ENCODE measurements at regions not wholly inside any gene's neighbourhood (a gene's known extent, or its start where the extent isn't known, plus 50 kb on each side); places are given as distances from the start of the nearest gene placed in this dataset.

DNA sequence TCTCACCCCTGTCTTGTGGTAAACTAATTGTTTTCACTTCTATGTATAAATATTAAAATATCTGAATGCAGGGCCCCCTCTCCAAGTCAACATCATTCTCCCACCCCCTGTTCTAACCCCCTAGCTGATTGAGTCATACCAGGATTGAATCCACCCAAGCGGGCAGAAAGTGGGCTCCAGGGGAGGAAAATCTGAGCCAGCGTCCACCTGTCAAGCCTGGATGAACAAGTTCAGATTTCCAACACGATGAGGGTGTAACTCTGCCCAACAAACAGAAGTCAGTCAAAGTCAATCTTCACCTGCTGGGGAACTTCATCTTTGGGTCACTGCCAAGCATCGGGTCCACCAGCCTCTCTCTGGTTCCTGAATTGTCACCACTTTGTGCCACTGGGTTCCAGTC, 162.9 kb upstream of the CELF2 start:
- DNase-seq (ENCODE audit: low spot score), result no peak

GRCh38 chr10:10855151-10855581, 162.5 kb upstream of the CELF2 start:
- DNase-seq (ENCODE audit: low spot score), result no peak

GRCh38 chr10:10860455-10860976, 157.2 kb upstream of the CELF2 start:
- DNase-seq (ENCODE audit: low spot score), result no peak

- DNase-seq (ENCODE audit: low spot score), result no peak
These were observed 152.4 kb upstream of the CELF2 start for GRCh38 chr10:10865303-10865702.

- no peak for DNase-seq (ENCODE audit: low spot score)
These were observed 151.8 kb upstream of the CELF2 start for GRCh38 chr10:10865913-10866312.

GRCh38 chr10:10869592-10869991, 148.1 kb upstream of the CELF2 start:
- DNase-seq (ENCODE audit: low spot score), result peak; percentile 18

- no peak for DNase-seq (ENCODE audit: low spot score)
These were observed 147.0 kb upstream of the CELF2 start for GRCh38 chr10:10870523-10871241.

DNA sequence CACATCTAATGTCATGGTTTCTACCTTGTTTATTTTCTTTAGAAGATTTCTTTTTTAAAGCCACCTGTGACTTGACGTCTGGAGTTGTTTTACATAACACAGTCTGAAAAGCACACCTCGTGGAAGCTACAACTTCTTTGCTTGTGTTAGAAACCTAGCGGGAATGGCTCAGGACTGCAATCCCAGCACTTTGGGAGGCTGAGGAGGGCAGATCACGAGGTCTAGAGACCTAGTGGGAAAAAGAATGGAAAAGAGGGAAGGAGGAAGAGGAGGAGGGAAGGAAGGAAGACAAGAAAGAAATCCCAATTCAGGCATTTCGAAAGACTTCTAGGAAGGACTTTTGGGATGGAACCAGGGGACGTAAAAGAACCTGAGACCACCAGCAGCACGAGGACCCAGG, 146.3 kb upstream of the CELF2 start:
- no peak for DNase-seq (ENCODE audit: low spot score)

DNA sequence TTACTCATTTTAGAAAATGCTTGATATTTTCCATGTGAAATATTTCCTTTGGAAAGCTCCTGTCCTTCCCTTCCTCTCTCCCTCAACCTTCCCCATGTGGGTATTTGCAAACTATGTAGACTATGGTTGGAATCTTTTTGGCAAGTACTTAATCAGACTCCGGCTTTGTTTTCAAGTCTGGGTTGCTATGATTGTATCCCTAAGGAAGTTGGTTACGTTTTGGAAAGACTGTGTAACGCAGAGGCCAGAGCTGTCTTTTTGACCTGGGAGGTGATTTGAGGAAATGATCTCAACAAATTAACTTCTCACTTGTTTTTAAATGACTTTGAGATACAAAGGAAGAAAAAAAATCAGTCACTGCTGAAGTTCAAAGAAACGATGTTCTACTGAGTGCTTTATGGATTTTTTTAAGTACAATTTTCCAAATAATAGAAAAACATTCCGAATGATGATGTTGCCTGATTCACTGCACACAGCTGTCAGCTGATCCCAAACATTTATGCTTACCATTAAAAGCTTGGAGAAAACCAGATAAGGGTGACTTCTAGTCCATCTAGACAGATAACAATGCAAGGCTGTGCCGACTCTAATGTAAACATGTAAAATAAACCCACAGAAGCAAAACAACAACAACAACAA, 145.5 kb upstream of the CELF2 start:
- DNase-seq (ENCODE audit: low spot score), result no peak

DNA sequence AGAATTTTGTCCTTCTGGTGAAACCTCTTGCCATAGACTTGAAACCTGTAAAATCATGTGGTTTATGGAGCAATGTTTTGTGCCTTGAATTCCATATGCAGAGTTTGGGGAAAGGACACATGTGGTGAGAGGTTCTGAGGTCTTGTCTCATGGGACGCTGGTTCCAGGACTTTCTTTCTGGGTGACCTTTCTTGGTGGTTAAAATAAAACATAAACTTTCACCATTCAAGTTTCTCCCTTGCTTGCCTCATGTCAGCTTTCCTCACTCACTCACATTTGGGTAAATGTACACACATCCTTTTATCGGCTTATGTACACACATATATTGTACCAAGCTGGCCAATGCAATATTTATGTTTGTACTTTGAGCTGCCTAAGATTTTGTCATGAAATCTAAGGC, 144.9 kb upstream of the CELF2 start:
- no peak for DNase-seq (ENCODE audit: low spot score)

DNA sequence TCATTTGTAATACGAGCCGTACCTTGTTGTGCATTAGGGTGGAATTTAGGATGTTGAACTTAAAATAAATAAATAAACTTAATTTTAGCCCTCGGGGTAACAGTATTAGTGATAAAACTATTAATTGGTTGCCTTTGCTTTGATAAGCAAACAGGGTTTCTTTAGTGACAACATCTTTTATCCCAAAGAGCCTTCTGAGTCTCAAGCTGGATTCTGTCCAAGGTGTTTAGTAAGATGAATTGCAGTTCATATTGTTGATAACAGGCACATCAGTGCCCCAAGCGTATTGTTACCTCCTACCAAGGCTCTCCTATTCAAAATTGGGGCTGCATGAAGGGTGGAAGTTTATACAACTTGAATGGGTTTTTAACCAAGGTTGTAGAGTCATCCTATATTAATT, 144.4 kb upstream of the CELF2 start:
- DNase-seq (ENCODE audit: low spot score), result no peak

GRCh38 chr10:10873915-10874314, 143.8 kb upstream of the CELF2 start:
- DNase-seq (ENCODE audit: low spot score), result no peak

GRCh38 chr10:10878963-10879362, 138.7 kb upstream of the CELF2 start:
- DNase-seq (ENCODE audit: low spot score), result no peak

DNA sequence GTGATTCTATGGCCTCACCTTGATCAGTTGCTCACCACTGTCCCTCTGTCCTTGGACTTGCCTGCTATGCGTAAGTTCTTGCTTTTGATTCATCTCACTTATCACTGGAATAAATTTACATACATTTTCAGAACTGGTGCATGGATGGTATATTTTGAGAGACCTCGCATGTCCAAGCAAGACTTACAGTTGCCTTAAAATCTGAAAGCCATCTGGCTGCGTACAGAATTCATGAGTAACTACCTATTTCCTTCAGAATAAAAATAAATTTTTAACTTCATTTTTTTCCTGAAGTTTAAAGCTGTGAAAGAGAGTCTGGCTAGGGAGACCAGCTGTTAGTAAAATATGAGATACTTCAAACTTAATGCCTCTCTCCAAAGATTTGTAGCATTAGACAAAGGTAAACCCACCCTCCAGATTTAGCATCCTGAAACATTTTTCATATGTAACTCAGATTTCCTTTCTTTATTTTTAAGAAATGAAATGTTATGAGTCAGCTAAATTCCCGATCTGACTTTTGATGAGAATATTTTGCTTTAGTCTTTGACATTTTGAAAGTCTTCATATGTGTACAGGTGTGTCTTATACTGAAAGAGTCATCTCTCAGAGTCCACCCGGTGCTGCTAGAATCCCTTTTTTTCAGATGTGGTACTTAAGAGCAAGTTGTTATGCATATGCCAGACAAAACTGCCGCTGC, 136.4 kb upstream of the CELF2 start:
- DNase-seq (ENCODE audit: low spot score), result no peak

GRCh38 chr10:10883737-10884136, 133.9 kb upstream of the CELF2 start:
- no peak for DNase-seq (ENCODE audit: low spot score)

GRCh38 chr10:10886861-10887531, 130.7 kb upstream of the CELF2 start:
- no peak for DNase-seq (ENCODE audit: low spot score)

- DNase-seq (ENCODE audit: low spot score), result no peak
These were observed 126.3 kb upstream of the CELF2 start for GRCh38 chr10:10891124-10892082.

GRCh38 chr10:10892290-10892875, 125.3 kb upstream of the CELF2 start:
- no peak for DNase-seq (ENCODE audit: low spot score)

DNA sequence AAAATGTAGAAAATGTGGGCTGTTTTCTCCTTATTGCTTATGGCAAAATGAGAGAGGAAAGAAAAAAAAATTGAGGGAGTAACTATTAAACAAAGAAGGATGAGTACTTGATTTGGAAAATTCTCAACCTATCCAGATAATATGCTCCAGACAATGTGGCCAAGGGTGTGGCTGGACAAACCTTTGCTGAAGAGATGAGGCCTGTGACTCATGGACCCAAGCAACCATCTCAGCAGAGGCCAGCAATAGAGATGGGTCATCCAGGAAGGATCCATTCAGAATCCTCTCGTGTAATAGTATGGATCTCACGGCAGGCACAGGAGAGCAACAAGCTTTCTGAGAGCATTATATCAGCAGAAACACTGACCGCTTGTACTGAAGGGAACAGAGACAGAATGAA, 120.3 kb upstream of the CELF2 start:
- no peak for DNase-seq (ENCODE audit: low spot score)

DNA sequence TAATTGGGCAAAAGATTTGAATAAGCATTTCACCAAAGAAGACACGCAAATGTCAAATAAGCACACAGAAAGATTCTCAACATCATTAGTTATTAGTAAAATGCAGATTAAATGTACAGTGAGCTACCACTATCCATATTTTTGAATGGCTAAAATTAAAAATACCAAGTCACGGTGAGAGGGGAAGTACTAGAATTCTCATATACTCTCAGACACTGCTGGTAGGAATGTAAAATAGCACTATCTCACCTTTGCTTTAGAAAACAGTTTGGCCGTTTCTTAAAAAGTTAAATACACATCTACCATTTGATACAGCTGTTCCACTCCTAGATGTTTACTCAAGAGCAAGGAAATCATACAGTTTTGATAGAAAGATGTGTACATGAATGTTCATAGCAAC, 115.8 kb upstream of the CELF2 start:
- DNase-seq (ENCODE audit: low spot score), result no peak

GRCh38 chr10:10902951-10903350, 114.7 kb upstream of the CELF2 start:
- no peak for DNase-seq (ENCODE audit: low spot score)

Data from SW480 (cell line).